ENCODE measurements at regions not wholly inside any gene's neighbourhood (a gene's known extent, or its start where the extent isn't known, plus 50 kb on each side); places are given as distances from the start of the nearest gene placed in this dataset.

GRCh38 chr3:143207338-143207961 lies 87.9 kb downstream of the CHST2 start:
- no peak for DNase-seq

GRCh38 chr3:143208976-143209714 lies 89.6 kb downstream of the CHST2 start:
- DNase-seq = no peak

- no peak for DNase-seq
Measured at GRCh38 chr3:143209715-143210059, 90.1 kb downstream of the CHST2 start.

GRCh38 chr3:143210141-143210540 lies 90.6 kb downstream of the CHST2 start:
- no peak for DNase-seq

GRCh38 chr3:143215059-143215458 lies 95.5 kb downstream of the CHST2 start:
- no peak for DNase-seq
